ENCODE measurements at regions not wholly inside any gene's neighbourhood (a gene's known extent, or its start where the extent isn't known, plus 50 kb on each side); places are given as distances from the start of the nearest gene placed in this dataset.

GRCh38 chr5:68418680-68419079 lies 203.1 kb downstream of the PIK3R1 start:
- Histone ChIP-seq H3K27ac (ENCODE audit: low read depth, low read length) (no peak overlapping the region), H3K4me1 (ENCODE audit: control insufficient read depth in 1 of 2, insufficient read depth in 2 of 2, low read length in 2 of 2) (peaks cover 18% of the 10 kb centered on the region in 2 donors), H3K9ac (ENCODE audit: low read depth in 1 of 2, low read length in 2 of 2) (no peak overlapping the region), H3K27me3 (ENCODE audit: control insufficient read depth in 1 of 2, insufficient read depth in 2 of 2, low read length in 2 of 2) (no peaks in the 10 kb centered on the region), H3K4me3 (ENCODE audit: low read depth in 1 of 2, low read length in 2 of 2) (no peak overlapping the region), H3K9me3 (ENCODE audit: control insufficient read depth in 1 of 2, low read length in 2 of 2) (no peaks in the 10 kb centered on the region), H3K36me3 (ENCODE audit: control insufficient read depth in 1 of 2, insufficient read depth in 2 of 2, low read length in 2 of 2) (no peaks in the 10 kb centered on the region)

DNA sequence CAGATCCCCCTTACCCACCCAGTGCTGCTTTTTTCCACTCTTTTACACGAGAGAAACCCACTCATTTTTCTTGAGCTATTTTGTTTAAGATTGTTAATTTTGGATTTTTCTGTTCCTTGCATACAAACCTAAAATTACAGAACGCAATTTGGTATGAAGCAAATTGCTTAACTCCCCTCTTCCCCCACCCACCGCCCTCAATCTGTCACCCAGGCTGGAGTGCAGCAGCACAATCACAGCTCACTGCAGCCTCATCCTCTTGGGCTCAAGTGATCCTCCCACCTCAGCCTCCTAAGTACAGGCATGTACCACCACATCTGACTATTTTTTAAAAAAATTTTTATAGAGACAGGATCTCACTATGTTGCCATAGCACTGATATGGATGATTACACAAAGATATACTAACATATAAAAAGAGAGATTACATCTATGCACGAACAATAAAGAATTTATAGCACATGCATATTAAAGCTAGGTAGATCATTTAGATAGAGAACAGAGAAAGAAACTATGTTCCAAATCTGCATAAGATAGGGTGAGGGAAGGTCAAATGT lies 203.6 kb downstream of the PIK3R1 start:
- peaks cover 22 to 23% of the 10 kb centered on the region in 2 donors for H3K4me1 ChIP-seq (ENCODE audit: control insufficient read depth in 1 of 2, insufficient read depth in 2 of 2, low read length in 2 of 2)
- H3K27ac ChIP-seq (ENCODE audit: low read depth, low read length) = no peak overlapping the region
- H3K27me3 ChIP-seq (ENCODE audit: control insufficient read depth in 1 of 2, insufficient read depth in 2 of 2, low read length in 2 of 2) = no peaks in the 10 kb centered on the region
- H3K36me3 ChIP-seq (ENCODE audit: control insufficient read depth in 1 of 2, insufficient read depth in 2 of 2, low read length in 2 of 2) = no peaks in the 10 kb centered on the region
- no peaks in the 10 kb centered on the region for H3K9me3 ChIP-seq (ENCODE audit: control insufficient read depth in 1 of 2, low read length in 2 of 2)
- no peak overlapping the region for H3K9ac ChIP-seq (ENCODE audit: low read depth in 1 of 2, low read length in 2 of 2)
- H3K4me3 ChIP-seq (ENCODE audit: low read depth in 1 of 2, low read length in 2 of 2) = no peak overlapping the region

GRCh38 chr5:68419637-68420452 lies 204.3 kb downstream of the PIK3R1 start:
- Histone ChIP-seq H3K9ac (ENCODE audit: low read depth in 1 of 2, low read length in 2 of 2) (no peak overlapping the region), H3K27ac (ENCODE audit: low read depth, low read length) (no peak overlapping the region), H3K36me3 (ENCODE audit: control insufficient read depth in 1 of 2, insufficient read depth in 2 of 2, low read length in 2 of 2) (no peaks in the 10 kb centered on the region), H3K27me3 (ENCODE audit: control insufficient read depth in 1 of 2, insufficient read depth in 2 of 2, low read length in 2 of 2) (no peaks in the 10 kb centered on the region), H3K4me1 (ENCODE audit: control insufficient read depth in 1 of 2, insufficient read depth in 2 of 2, low read length in 2 of 2) (peaks cover 24 to 29% of the 10 kb centered on the region in 2 donors), H3K4me3 (ENCODE audit: low read depth in 1 of 2, low read length in 2 of 2) (no peak overlapping the region), H3K9me3 (ENCODE audit: control insufficient read depth in 1 of 2, low read length in 2 of 2) (no peaks in the 10 kb centered on the region)

DNA sequence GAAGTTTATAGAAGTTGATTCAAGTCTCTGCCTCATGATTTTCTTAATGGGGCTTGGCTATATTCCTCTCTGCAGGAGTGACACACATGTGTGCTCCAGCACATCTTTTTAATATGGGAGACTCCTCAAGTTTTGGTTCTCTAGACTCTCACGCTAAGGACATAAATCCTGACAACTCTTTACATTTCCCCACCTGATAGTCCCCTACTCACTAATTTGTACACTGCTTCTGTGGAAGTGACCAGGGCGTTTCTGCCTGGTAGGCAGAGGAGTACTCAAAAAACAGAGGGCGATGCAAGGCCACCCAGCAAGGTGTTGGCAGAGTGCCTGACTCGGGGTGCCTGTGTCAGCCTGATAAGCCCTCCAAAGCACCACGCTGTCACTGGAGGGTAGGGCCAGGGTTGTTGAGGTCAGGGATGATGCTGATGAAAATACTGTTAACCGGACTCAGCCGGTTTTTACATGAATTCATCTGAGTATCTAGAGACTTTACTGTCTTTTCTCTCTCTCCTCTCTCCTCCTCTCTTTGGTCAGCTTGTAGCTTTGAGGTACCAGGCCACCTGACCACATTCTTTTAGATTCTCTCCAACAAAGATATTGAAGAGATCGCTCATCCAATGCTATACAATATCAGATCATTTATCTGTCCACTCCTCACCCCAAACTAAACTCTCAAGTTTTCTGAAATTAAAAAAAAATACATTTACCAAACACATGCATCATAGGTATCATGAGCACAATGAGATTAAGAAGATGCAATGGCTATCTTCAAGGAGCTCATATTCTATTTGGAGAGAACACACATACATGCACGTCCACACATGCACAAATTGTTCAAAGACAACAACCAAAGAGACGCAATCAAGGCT lies 205.2 kb downstream of the PIK3R1 start:
- Histone ChIP-seq H3K36me3 (ENCODE audit: control insufficient read depth in 1 of 2, insufficient read depth in 2 of 2, low read length in 2 of 2) (no peaks in the 10 kb centered on the region), H3K9me3 (ENCODE audit: control insufficient read depth in 1 of 2, low read length in 2 of 2) (no peaks in the 10 kb centered on the region), H3K4me3 (ENCODE audit: low read depth in 1 of 2, low read length in 2 of 2) (no peak overlapping the region), H3K9ac (ENCODE audit: low read depth in 1 of 2, low read length in 2 of 2) (no peak overlapping the region), H3K27ac (ENCODE audit: low read depth, low read length) (no peak overlapping the region), H3K27me3 (ENCODE audit: control insufficient read depth in 1 of 2, insufficient read depth in 2 of 2, low read length in 2 of 2) (no peaks in the 10 kb centered on the region), H3K4me1 (ENCODE audit: control insufficient read depth in 1 of 2, insufficient read depth in 2 of 2, low read length in 2 of 2) (peaks cover 33 to 37% of the 10 kb centered on the region in 2 donors)

DNA sequence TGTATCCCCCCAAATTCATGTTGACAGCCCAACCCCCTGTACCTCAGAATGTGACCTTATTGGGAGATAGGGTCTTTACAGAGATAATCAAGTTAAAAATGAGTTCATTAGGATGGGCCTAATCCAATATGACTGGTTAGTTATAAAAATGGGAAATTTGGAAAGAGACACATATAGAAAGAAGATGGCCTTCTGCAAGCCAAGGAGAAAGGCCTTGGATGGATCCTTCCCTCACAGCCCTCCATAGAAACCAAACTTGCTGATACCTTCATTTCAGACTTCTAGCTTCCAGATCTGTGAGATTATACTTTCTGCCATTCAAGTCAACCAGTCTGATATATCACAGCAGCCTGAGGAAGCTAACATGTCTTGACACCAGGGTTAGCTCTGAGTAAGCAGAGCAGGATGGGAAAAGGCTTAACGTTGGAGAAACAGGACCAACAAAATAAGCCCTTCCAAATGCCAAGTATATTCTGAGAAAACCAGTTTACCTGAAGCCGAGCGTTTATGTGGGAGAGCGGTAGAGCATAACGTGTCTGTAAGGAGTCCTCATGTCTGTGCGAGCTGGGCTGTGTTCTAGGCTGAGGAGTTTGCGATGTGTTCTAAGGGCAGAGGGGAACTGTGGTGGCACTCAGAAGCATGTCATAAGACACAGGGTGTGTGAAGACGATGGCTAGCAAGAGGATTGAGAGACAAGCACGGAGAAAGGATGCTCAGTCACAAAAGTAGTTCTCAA lies 206.1 kb downstream of the PIK3R1 start:
- Histone ChIP-seq H3K4me3 (ENCODE audit: low read depth in 1 of 2, low read length in 2 of 2) (no peak overlapping the region), H3K4me1 (ENCODE audit: control insufficient read depth in 1 of 2, insufficient read depth in 2 of 2, low read length in 2 of 2) (peaks cover 37 to 38% of the 10 kb centered on the region in 2 donors), H3K36me3 (ENCODE audit: control insufficient read depth in 1 of 2, insufficient read depth in 2 of 2, low read length in 2 of 2) (no peaks in the 10 kb centered on the region), H3K9ac (ENCODE audit: low read depth in 1 of 2, low read length in 2 of 2) (no peak overlapping the region), H3K9me3 (ENCODE audit: control insufficient read depth in 1 of 2, low read length in 2 of 2) (no peaks in the 10 kb centered on the region), H3K27ac (ENCODE audit: low read depth, low read length) (no peak overlapping the region), H3K27me3 (ENCODE audit: control insufficient read depth in 1 of 2, insufficient read depth in 2 of 2, low read length in 2 of 2) (no peaks in the 10 kb centered on the region)

DNA sequence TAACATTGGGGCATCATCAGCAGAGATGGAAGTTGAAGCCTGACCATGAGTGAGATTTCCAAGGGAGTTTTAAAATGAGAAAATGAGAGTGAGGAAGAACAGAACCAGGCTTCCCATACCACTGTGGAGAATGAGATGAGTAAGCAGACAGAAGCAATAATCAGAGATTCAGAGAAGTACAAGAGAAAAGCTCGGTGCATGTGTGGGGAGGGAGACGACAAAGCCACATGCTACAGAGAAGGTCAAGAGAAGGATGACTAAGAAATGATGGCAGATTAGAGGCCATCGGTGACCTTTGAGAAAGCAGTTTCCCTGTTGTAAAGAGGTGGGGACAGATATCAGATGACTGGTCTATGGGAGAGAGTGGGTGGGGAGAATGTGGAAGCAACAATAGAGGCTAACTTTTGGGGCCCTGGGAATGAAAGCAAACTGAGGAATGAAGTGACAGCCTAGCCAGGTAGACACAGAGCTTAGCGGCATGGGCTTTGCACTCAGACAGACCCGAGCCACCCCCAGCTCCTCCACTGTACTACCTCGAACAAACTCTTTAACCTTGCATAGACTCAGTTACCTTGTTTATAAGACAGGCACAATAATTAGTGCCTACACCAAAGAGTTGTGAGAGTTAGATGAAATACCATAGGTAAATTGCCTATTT lies 207.7 kb downstream of the PIK3R1 start:
- Histone ChIP-seq H3K4me3 (ENCODE audit: low read depth in 1 of 2, low read length in 2 of 2) (peak overlapping the region in 1 of 2 donors; percentile 6), H3K4me1 (ENCODE audit: control insufficient read depth in 1 of 2, insufficient read depth in 2 of 2, low read length in 2 of 2) (peaks cover 37 to 38% of the 10 kb centered on the region in 2 donors), H3K27me3 (ENCODE audit: control insufficient read depth in 1 of 2, insufficient read depth in 2 of 2, low read length in 2 of 2) (no peaks in the 10 kb centered on the region), H3K9ac (ENCODE audit: low read depth in 1 of 2, low read length in 2 of 2) (no peak overlapping the region), H3K9me3 (ENCODE audit: control insufficient read depth in 1 of 2, low read length in 2 of 2) (no peaks in the 10 kb centered on the region), H3K27ac (ENCODE audit: low read depth, low read length) (no peak overlapping the region), H3K36me3 (ENCODE audit: control insufficient read depth in 1 of 2, insufficient read depth in 2 of 2, low read length in 2 of 2) (no peaks in the 10 kb centered on the region)

GRCh38 chr5:68424799-68425537 lies 209.4 kb downstream of the PIK3R1 start:
- Histone ChIP-seq H3K4me1 (ENCODE audit: control insufficient read depth in 1 of 2, insufficient read depth in 2 of 2, low read length in 2 of 2) (peaks cover 29 to 31% of the 10 kb centered on the region in 2 donors), H3K27me3 (ENCODE audit: control insufficient read depth in 1 of 2, insufficient read depth in 2 of 2, low read length in 2 of 2) (no peaks in the 10 kb centered on the region), H3K27ac (ENCODE audit: low read depth, low read length) (no peak overlapping the region), H3K9ac (ENCODE audit: low read depth in 1 of 2, low read length in 2 of 2) (no peak overlapping the region), H3K36me3 (ENCODE audit: control insufficient read depth in 1 of 2, insufficient read depth in 2 of 2, low read length in 2 of 2) (no peaks in the 10 kb centered on the region), H3K9me3 (ENCODE audit: control insufficient read depth in 1 of 2, low read length in 2 of 2) (no peaks in the 10 kb centered on the region), H3K4me3 (ENCODE audit: low read depth in 1 of 2, low read length in 2 of 2) (no peak overlapping the region)

- no peak overlapping the region for H3K27ac ChIP-seq (ENCODE audit: low read depth, low read length)
- H3K36me3 ChIP-seq (ENCODE audit: control insufficient read depth in 1 of 2, insufficient read depth in 2 of 2, low read length in 2 of 2) = no peaks in the 10 kb centered on the region
- no peaks in the 10 kb centered on the region for H3K9me3 ChIP-seq (ENCODE audit: control insufficient read depth in 1 of 2, low read length in 2 of 2)
- no peak overlapping the region for H3K9ac ChIP-seq (ENCODE audit: low read depth in 1 of 2, low read length in 2 of 2)
- H3K27me3 ChIP-seq (ENCODE audit: control insufficient read depth in 1 of 2, insufficient read depth in 2 of 2, low read length in 2 of 2) = no peaks in the 10 kb centered on the region
- no peak overlapping the region for H3K4me3 ChIP-seq (ENCODE audit: low read depth in 1 of 2, low read length in 2 of 2)
- H3K4me1 ChIP-seq (ENCODE audit: control insufficient read depth in 1 of 2, insufficient read depth in 2 of 2, low read length in 2 of 2) = peaks cover 27 to 30% of the 10 kb centered on the region in 2 donors
These were observed 211.0 kb downstream of the PIK3R1 start for GRCh38 chr5:68426586-68426985.

DNA sequence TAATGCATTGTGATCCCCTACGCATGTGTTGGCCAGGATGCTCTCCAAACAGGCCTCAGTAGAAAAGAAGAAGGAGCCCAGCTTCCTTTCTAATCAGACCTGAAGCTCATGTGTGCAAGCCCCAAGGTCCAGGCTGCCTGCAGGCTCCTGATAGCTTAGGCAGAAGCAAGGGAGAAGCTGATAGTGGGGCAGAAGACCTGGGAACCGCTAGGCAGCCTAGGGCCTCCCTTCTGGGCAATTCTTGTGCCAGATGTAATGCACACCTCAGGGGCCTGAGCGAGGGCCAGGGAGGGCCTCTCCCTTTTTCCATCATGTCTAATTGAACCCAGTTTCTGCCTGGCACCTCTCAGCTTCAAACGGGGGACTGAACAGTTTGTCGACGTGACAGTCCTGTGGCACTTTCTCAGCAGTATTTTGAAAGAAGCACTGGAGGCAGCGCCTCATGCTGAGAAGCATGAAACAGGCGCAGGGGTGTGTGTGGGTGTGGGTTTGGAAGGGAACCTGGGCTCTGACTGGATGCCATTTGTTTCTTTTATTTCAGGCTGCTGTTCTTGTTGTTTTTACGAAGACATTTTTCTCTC lies 212.8 kb downstream of the PIK3R1 start:
- Histone ChIP-seq H3K36me3 (ENCODE audit: control insufficient read depth in 1 of 2, insufficient read depth in 2 of 2, low read length in 2 of 2) (no peaks in the 10 kb centered on the region), H3K9me3 (ENCODE audit: control insufficient read depth in 1 of 2, low read length in 2 of 2) (no peaks in the 10 kb centered on the region), H3K4me1 (ENCODE audit: control insufficient read depth in 1 of 2, insufficient read depth in 2 of 2, low read length in 2 of 2) (peaks cover 22 to 33% of the 10 kb centered on the region in 2 donors), H3K9ac (ENCODE audit: low read depth in 1 of 2, low read length in 2 of 2) (no peak overlapping the region), H3K27me3 (ENCODE audit: control insufficient read depth in 1 of 2, insufficient read depth in 2 of 2, low read length in 2 of 2) (no peaks in the 10 kb centered on the region), H3K27ac (ENCODE audit: low read depth, low read length) (no peak overlapping the region), H3K4me3 (ENCODE audit: low read depth in 1 of 2, low read length in 2 of 2) (no peak overlapping the region)

Data from duodenal mucosa (tissue), 2 donors.